ENCODE measurements at regions not wholly inside any gene's neighbourhood (a gene's known extent, or its start where the extent isn't known, plus 50 kb on each side); places are given as distances from the start of the nearest gene placed in this dataset.

GRCh38 chr3:22959593-22959992 is 243.5 kb upstream of the UBE2E2 start:
- TF ChIP-seq CTCF (IDR thresholded peaks at IDR 0.05) (no peak), POLR2A (IDR thresholded peaks at IDR 0.05) (no peak), POLR2AphosphoS5 (IDR thresholded peaks at IDR 0.05) (no peak)
